Upper lobe of left lung (tissue), 6 donors: ENCODE measurements at regions not wholly inside any gene's neighbourhood (a gene's known extent, or its start where the extent isn't known, plus 50 kb on each side); places are given as distances from the start of the nearest gene placed in this dataset.

Experiments
- ATAC-seq, 2 donors: fragments of 200-7000 bp; cut with Tn5 transposase; one replicate each; pipeline ENCODE4 v1.9.1; 2022; ENCODE audit warnings: mild to moderate bottlenecking in 2 of 2, moderate library complexity in 2 of 2; ENCODE audit not compliant: low FRiP score in 2 of 2
- DNase-seq, 2 donors: peaks; one replicate each; pipeline ENCODE4 v3.0.0-alpha.2; 2019 to 2020
- H3K27ac ChIP-seq, 4 donors: fragments of 200-600 bp; sonication (generic); one replicate each; pipeline ENCODE4 v1.5.1; 2016 to 2019
- H3K27me3 ChIP-seq, 4 donors: fragments of 200-600 bp; sonication (generic); one replicate each; pipeline ENCODE4 v1.5.1; 2017 to 2019
- H3K36me3 ChIP-seq, 4 donors: fragments of 200-600 bp; sonication (generic); one replicate each; pipeline ENCODE4 v1.5.1; 2016 to 2019
- H3K4me1 ChIP-seq, 4 donors: fragments of 200-600 bp; sonication (generic); one replicate each; pipeline ENCODE4 v1.5.1; 2018 to 2019
- H3K4me3 ChIP-seq, 4 donors: fragments of 200-600 bp; sonication (generic); one replicate each; pipeline ENCODE4 v1.5.1; 2017 to 2019; ENCODE audit warnings: mild to moderate bottlenecking in 2 of 4, moderate library complexity in 1 of 4
- H3K9me3 ChIP-seq, 4 donors: fragments of 200-600 bp; sonication (generic); one replicate each; pipeline ENCODE4 v1.5.1; 2018 to 2019
- CTCF ChIP-seq, 6 experiments: fragments of 450-650 bp in 4 of 6; fragments of 200-600 bp in 2 of 6; sonication (generic) in 2 of 6; IDR thresholded peaks; one replicate each; pipeline ENCODE4 v1.5.1; 2016 to 2019; ENCODE audit warnings: antibody characterized with exemption in 6 of 6
- EP300 ChIP-seq, 4 donors: sonication (generic); formaldehyde crosslinking; IDR thresholded peaks; one replicate each; pipeline ENCODE4 v1.5.1; 2017; ENCODE audit warnings: antibody characterized with exemption in 4 of 4, control low read depth in 2 of 4
- POLR2A ChIP-seq, 4 donors: fragments of 450-650 bp; IDR thresholded peaks; one replicate each; pipeline ENCODE4 v1.5.1; 2016 to 2017; ENCODE audit warnings: antibody characterized with exemption in 4 of 4, mild to moderate bottlenecking in 2 of 4
- POLR2AphosphoS5 ChIP-seq, 2 donors: sonication (generic); formaldehyde crosslinking; IDR thresholded peaks; one replicate each; pipeline ENCODE4 v1.5.1; 2017; ENCODE audit warnings: antibody characterized with exemption in 2 of 2
- WGBS, 2 donors: methylation state at CpG; one replicate each; pipeline ENCODE4 v1.1.5; 2017 to 2018; 5-methylcytosine and 5-hydroxymethylcytosine counted together
- donor health status: DM: no; HTN: no; CAD: no; lungs with moderate emphysema.
- donor health status: DM: no; HTN: yes; CAD: no; lungs with severe emphysema.

- ATAC-seq (no peak), DNase-seq (no peak)
- Histone ChIP-seq H3K9me3 (no peaks in the 10 kb centered on the region), H3K27me3 (no peaks in the 10 kb centered on the region), H3K36me3 (no peaks in the 10 kb centered on the region), H3K4me1 (no peaks in the 10 kb centered on the region), H3K27ac (no peak overlapping the region), H3K4me3 (no peak overlapping the region)
- 72 to 83% methylated on average over 2 of the region's 2 CpGs for WGBS, 2 donors
- TF ChIP-seq POLR2A (IDR thresholded peaks at IDR 0.05) (no peak), EP300 (IDR thresholded peaks at IDR 0.05) (no peak), POLR2AphosphoS5 (IDR thresholded peaks at IDR 0.05) (no peak), CTCF (IDR thresholded peaks at IDR 0.05) (no peak)
Measured at GRCh38 chr9:106526716-106527204, 336.2 kb upstream of the ZNF462 start.

- TF ChIP-seq POLR2AphosphoS5 (IDR thresholded peaks at IDR 0.05) (no peak), POLR2A (IDR thresholded peaks at IDR 0.05) (no peak), EP300 (IDR thresholded peaks at IDR 0.05) (no peak), CTCF (IDR thresholded peaks at IDR 0.05) (no peak)
- Histone ChIP-seq H3K36me3 (no peaks in the 10 kb centered on the region), H3K27me3 (no peaks in the 10 kb centered on the region), H3K4me1 (no peaks in the 10 kb centered on the region), H3K4me3 (no peak overlapping the region), H3K27ac (no peak overlapping the region), H3K9me3 (no peaks in the 10 kb centered on the region)
- ATAC-seq (no peak), DNase-seq (no peak)
- WGBS, 2 donors, result 90 to 94% methylated on average over 4 of the region's 4 CpGs
Measured at GRCh38 chr9:106528158-106528557, 334.8 kb upstream of the ZNF462 start.

- no peaks in the 10 kb centered on the region for H3K27me3 ChIP-seq
- no peak overlapping the region for H3K4me3 ChIP-seq
- H3K36me3 ChIP-seq, result no peaks in the 10 kb centered on the region
- no peak overlapping the region for H3K27ac ChIP-seq
- DNase-seq (no peak), ATAC-seq (no peak)
- H3K4me1 ChIP-seq, result no peaks in the 10 kb centered on the region
- no peaks in the 10 kb centered on the region for H3K9me3 ChIP-seq
- TF ChIP-seq POLR2A (IDR thresholded peaks at IDR 0.05) (no peak), EP300 (IDR thresholded peaks at IDR 0.05) (no peak), CTCF (IDR thresholded peaks at IDR 0.05) (no peak), POLR2AphosphoS5 (IDR thresholded peaks at IDR 0.05) (no peak)
- 78 to 94% methylated on average over 3 of the region's 3 CpGs for WGBS, 2 donors
Measured at GRCh38 chr9:106529616-106530015, 333.4 kb upstream of the ZNF462 start.

GRCh38 chr9:106531491-106531890 is 331.5 kb upstream of the ZNF462 start:
- Histone ChIP-seq H3K27ac (no peak overlapping the region), H3K4me3 (no peak overlapping the region), H3K27me3 (no peaks in the 10 kb centered on the region), H3K36me3 (no peaks in the 10 kb centered on the region), H3K4me1 (peaks cover 0 to 9% (median 6%) of the 10 kb centered on the region in 4 donors), H3K9me3 (no peaks in the 10 kb centered on the region)
- no peak for ATAC-seq
- no peak for TF ChIP-seq POLR2AphosphoS5 (IDR thresholded peaks at IDR 0.05)
- DNase-seq, result no peak
- WGBS, 2 donors, result 55 to 58% methylated on average over 1 of the region's 1 CpG

- no peaks in the 10 kb centered on the region for H3K9me3 ChIP-seq
- H3K4me3 ChIP-seq, result no peak overlapping the region
- WGBS, 2 donors, result 79 to 92% methylated on average over 1 to 5 of the region's 5 CpGs
- peak in 1 of 2 donors; percentile 3 for DNase-seq
- H3K27me3 ChIP-seq, result no peaks in the 10 kb centered on the region
- ATAC-seq, result peak in 1 of 2 donors; percentile 11
- no peak overlapping the region for H3K27ac ChIP-seq
- TF ChIP-seq CTCF (IDR thresholded peaks at IDR 0.05), result no peak
- no peak for TF ChIP-seq POLR2A (IDR thresholded peaks at IDR 0.05)
- no peak for TF ChIP-seq EP300 (IDR thresholded peaks at IDR 0.05)
- TF ChIP-seq POLR2AphosphoS5 (IDR thresholded peaks at IDR 0.05), result no peak
- peaks cover 0 to 9% (median 6%) of the 10 kb centered on the region in 4 donors for H3K4me1 ChIP-seq
- H3K36me3 ChIP-seq, result no peaks in the 10 kb centered on the region
Measured at GRCh38 chr9:106532306-106533015, 330.5 kb upstream of the ZNF462 start.
